HepG2 (cell line): ENCODE measurements at regions not wholly inside any gene's neighbourhood (a gene's known extent, or its start where the extent isn't known, plus 50 kb on each side); places are given as distances from the start of the nearest gene placed in this dataset.

Experiments
- ATF6 ChIP-seq: sonication (generic); formaldehyde crosslinking; conservative IDR thresholded peaks from 2 replicates; pipeline ENCODE4 v1.4.0; 2020; ENCODE audit warnings: missing genetic modification reagents
- CEBPG ChIP-seq: IDR thresholded peaks from 2 replicates; pipeline ENCODE4 v1.6.1; 2016
- CTCF ChIP-seq: sonication (generic); formaldehyde crosslinking; IDR thresholded peaks from 2 replicates; pipeline ENCODE4 v1.5.0; 2020; ENCODE audit warnings: mild to moderate bottlenecking, missing genetic modification reagents, moderate library complexity
- ESRRA ChIP-seq: sonication (generic); formaldehyde crosslinking; IDR thresholded peaks from 2 replicates; pipeline ENCODE4 v1.5.1; 2020; ENCODE audit warnings: mild to moderate bottlenecking, low read depth, missing genetic modification reagents
- GATAD2A ChIP-seq: IDR thresholded peaks from 2 replicates; pipeline ENCODE4 v1.6.1; 2016
- HOXA7 ChIP-seq: sonication (generic); formaldehyde crosslinking; IDR thresholded peaks from 2 replicates; pipeline ENCODE4 v1.8.1; 2022; ENCODE audit warnings: mild to moderate bottlenecking, missing genetic modification reagents, moderate library complexity
- KLF11 ChIP-seq: IDR thresholded peaks from 2 replicates; pipeline ENCODE4 v1.6.1; 2016; ENCODE audit warnings: missing compliant biosample characterization
- MAX ChIP-seq: IDR thresholded peaks from 2 replicates; pipeline ENCODE4 v1.6.1; 2012; ENCODE audit warnings: inconsistent platforms
- MXI1 ChIP-seq: IDR thresholded peaks from 3 replicates; pipeline ENCODE4 v1.6.1; 2012; ENCODE audit warnings: low read depth, low read length, inconsistent platforms, borderline replicate concordance
- POLR2A ChIP-seq, 2 experiments: IDR thresholded peaks; 2 replicates each; pipeline ENCODE4 v1.6.1; 2011; ENCODE audit warnings: low read depth in 2 of 2, low read length in 2 of 2, mild to moderate bottlenecking in 1 of 2, moderate library complexity in 1 of 2; ENCODE audit not compliant: insufficient read depth in 1 of 2
- PREB ChIP-seq: sonication (generic); formaldehyde crosslinking; IDR thresholded peaks from 2 replicates; pipeline ENCODE4 v1.4.0; 2020; ENCODE audit warnings: missing genetic modification reagents
- TAF1 ChIP-seq: sonication (generic); formaldehyde crosslinking; IDR thresholded peaks from 2 replicates; pipeline ENCODE4 v1.4.0; 2020; ENCODE audit warnings: missing genetic modification reagents
- ZNF354B ChIP-seq: sonication (generic); formaldehyde crosslinking; IDR thresholded peaks from 2 replicates; pipeline ENCODE4 v1.8.0; 2022; ENCODE audit warnings: mild to moderate bottlenecking, missing genetic modification reagents
- ZNF609 ChIP-seq: sonication (generic); formaldehyde crosslinking; IDR thresholded peaks from 2 replicates; pipeline ENCODE4 v1.4.0; 2020; ENCODE audit warnings: mild to moderate bottlenecking, missing genetic modification reagents, borderline replicate concordance

GRCh38 chr17:13740686-13741085 is 139.0 kb upstream of the HS3ST3A1 start:
- TF ChIP-seq ATF6 (CRISPR knock-in tag) (no peak), ZNF354B (CRISPR knock-in tag) (no peak), CTCF (CRISPR knock-in tag) (no peak), POLR2A (IDR thresholded peaks at IDR 0.05; ENCODE audit: insufficient read depth in 1 of 2, low read depth in 2 of 2, low read length in 2 of 2) (no peak), KLF11 (CRISPR knock-in tag) (no peak), GATAD2A (CRISPR knock-in tag) (no peak), MAX (no peak), ZNF609 (CRISPR knock-in tag) (no peak), PREB (CRISPR knock-in tag) (no peak), HOXA7 (no peak), MXI1 (no peak), TAF1 (no peak), CEBPG (CRISPR knock-in tag) (no peak), ESRRA (CRISPR knock-in tag) (no peak)
